Suppressor macrophage treated with lipopolysaccharide for 4 hours (primary cell): ENCODE measurements at regions not wholly inside any gene's neighbourhood (a gene's known extent, or its start where the extent isn't known, plus 50 kb on each side); places are given as distances from the start of the nearest gene placed in this dataset.

Experiments used
- DNase-seq: peaks from one replicate; pipeline ENCODE4 v3.0.0-alpha.2; 2020

GRCh38 chr20:23229989-23230388 is 120.6 kb upstream of the NXT1 start:
- no peak for DNase-seq

- DNase-seq = peak; percentile 70
Observed at GRCh38 chr20:23228912-23229311, 121.7 kb upstream of the NXT1 start.

- no peak for DNase-seq
Observed at GRCh38 chr20:23227976-23228375, 122.6 kb upstream of the NXT1 start.

- no peak for DNase-seq
Observed at GRCh38 chr20:23227274-23227673, 123.3 kb upstream of the NXT1 start.

GRCh38 chr20:23226612-23227265 is 123.9 kb upstream of the NXT1 start:
- DNase-seq = no peak

GRCh38 chr20:23225407-23226060 is 125.1 kb upstream of the NXT1 start:
- DNase-seq = peak; percentile 96

GRCh38 chr20:23224806-23225205 is 125.8 kb upstream of the NXT1 start:
- no peak for DNase-seq

GRCh38 chr20:23223908-23224580 is 126.5 kb upstream of the NXT1 start:
- no peak for DNase-seq

- DNase-seq = no peak
Observed at GRCh38 chr20:23222531-23223200, 127.9 kb upstream of the NXT1 start.

GRCh38 chr20:23217023-23217422 is 130.9 kb upstream of the CD93 start:
- DNase-seq = no peak

- DNase-seq = no peak
Observed at GRCh38 chr20:23215344-23215995, 129.3 kb upstream of the CD93 start.

- no peak for DNase-seq
Observed at GRCh38 chr20:23214903-23215302, 128.8 kb upstream of the CD93 start.

GRCh38 chr20:23212464-23212995 is 126.4 kb upstream of the CD93 start:
- DNase-seq = no peak

GRCh38 chr20:23212011-23212410 is 125.9 kb upstream of the CD93 start:
- no peak for DNase-seq

GRCh38 chr20:23211164-23211563 is 125.0 kb upstream of the CD93 start:
- DNase-seq = no peak

- DNase-seq = no peak
Observed at GRCh38 chr20:23207826-23208540, 121.9 kb upstream of the CD93 start.

- no peak for DNase-seq
Observed at GRCh38 chr20:23206995-23207394, 120.9 kb upstream of the CD93 start.

- DNase-seq = no peak
Observed at GRCh38 chr20:23206061-23206460, 119.9 kb upstream of the CD93 start.

- no peak for DNase-seq
Observed at GRCh38 chr20:23205611-23206041, 119.5 kb upstream of the CD93 start.

GRCh38 chr20:23205211-23205610 is 119.1 kb upstream of the CD93 start:
- DNase-seq = no peak

- DNase-seq = no peak
Observed at GRCh38 chr20:23203951-23204730, 118.0 kb upstream of the CD93 start.
